ENCODE measurements at regions not wholly inside any gene's neighbourhood (a gene's known extent, or its start where the extent isn't known, plus 50 kb on each side); places are given as distances from the start of the nearest gene placed in this dataset.

DNA sequence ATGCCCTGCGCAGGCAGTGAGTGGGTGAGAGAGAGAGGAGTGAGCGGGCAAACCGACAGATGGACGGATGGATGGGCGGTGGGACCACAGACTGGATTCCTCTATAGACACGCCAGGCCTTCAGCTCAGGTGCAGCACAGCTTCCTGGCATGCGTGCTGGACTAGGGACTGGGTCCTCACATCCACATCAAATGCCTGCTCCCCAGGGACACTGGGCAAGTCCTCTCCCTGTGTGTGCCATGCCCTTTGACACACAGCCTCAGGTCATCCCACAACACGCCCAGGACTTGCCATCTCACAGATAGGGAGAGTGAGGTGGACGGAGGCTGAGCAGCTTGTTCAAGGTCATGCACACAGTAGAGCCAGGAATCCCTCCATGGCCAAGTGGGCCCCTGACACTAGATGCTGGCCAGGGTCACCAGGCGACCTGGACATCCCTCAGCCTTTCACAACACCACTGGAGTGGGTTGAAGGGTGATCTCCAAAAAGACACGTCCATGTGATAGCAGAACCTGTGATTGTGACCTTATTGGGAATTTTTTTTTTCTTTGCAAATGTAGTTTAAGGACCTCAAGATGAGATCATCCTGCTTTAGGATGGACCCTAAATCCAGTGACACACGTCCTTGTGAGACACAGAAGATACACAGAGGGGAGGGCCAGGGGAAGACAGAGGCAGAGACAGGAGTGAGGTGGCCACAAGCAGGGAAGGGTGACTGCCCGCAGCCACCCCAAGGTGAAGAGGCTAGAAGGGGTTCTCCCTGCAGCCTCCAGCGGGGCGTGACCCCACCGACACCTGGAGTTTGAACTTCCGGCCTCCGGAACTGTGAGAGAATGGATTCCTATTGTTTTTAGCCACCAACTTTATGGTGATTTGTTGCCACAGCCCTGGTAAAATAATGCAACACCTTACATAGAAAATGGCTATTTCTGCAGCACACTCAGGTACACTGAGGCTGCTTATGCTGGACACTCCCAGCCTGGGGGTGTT is 155.0 kb upstream of the CHST15 start:
- no peak overlapping the region for H3K9ac ChIP-seq (ENCODE audit: extremely low read depth, insufficient read length, low read length)
- no peaks in the 10 kb centered on the region for H3K27me3 ChIP-seq (ENCODE audit: insufficient read depth, low read length)
- no peaks in the 10 kb centered on the region for H4K20me1 ChIP-seq (ENCODE audit: control insufficient read depth, insufficient read depth, insufficient read length)
- H2BK5ac ChIP-seq (ENCODE audit: insufficient read length, low read length), result no peak overlapping the region
- no peak overlapping the region for H2BK20ac ChIP-seq (ENCODE audit: low read depth, low read length, poor library complexity, severe bottlenecking)
- no peak for DNase-seq
- H3K4me1 ChIP-seq (ENCODE audit: insufficient read depth, low read length), result no peaks in the 10 kb centered on the region
- no peak overlapping the region for H2BK120ac ChIP-seq (ENCODE audit: low read depth, low read length, poor library complexity, severe bottlenecking)
- Mint-ChIP-seq H3K9me3 (no peaks in the 10 kb centered on the region), H3K36me3 (ENCODE audit: insufficient read depth in 1 of 3, low read depth in 3 of 3) (no peaks in the 10 kb centered on the region), H3K4me1 (peaks cover 2 to 7% of the 10 kb centered on the region in 2 experiments; a peak in 1 of 4 replicates), H3K27ac (peak overlapping the region in 1 of 3 experiments; percentile 53; a peak in 1 of 7 replicates), H3K4me3 (no peak overlapping the region), H3K27me3 (ENCODE audit: low read depth) (peaks cover 8% of the 10 kb centered on the region)
- no peak overlapping the region for H3K4me2 ChIP-seq (ENCODE audit: insufficient read depth, insufficient read length, low read length)
- H2BK15ac ChIP-seq (ENCODE audit: low read depth, low read length), result no peak overlapping the region
- H3K27ac ChIP-seq (ENCODE audit: insufficient read length, low read depth, low read length), result no peak overlapping the region
- TF ChIP-seq, protein P1, sequence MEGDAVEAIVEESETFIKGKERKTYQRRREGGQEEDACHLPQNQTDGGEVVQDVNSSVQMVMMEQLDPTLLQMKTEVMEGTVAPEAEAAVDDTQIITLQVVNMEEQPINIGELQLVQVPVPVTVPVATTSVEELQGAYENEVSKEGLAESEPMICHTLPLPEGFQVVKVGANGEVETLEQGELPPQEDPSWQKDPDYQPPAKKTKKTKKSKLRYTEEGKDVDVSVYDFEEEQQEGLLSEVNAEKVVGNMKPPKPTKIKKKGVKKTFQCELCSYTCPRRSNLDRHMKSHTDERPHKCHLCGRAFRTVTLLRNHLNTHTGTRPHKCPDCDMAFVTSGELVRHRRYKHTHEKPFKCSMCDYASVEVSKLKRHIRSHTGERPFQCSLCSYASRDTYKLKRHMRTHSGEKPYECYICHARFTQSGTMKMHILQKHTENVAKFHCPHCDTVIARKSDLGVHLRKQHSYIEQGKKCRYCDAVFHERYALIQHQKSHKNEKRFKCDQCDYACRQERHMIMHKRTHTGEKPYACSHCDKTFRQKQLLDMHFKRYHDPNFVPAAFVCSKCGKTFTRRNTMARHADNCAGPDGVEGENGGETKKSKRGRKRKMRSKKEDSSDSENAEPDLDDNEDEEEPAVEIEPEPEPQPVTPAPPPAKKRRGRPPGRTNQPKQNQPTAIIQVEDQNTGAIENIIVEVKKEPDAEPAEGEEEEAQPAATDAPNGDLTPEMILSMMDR (conservative IDR thresholded peaks at IDR 0.05), result no peak
- no peak overlapping the region for H3K18ac ChIP-seq (ENCODE audit: insufficient read length, low read depth, low read length)
- no peaks in the 10 kb centered on the region for H3K9me3 ChIP-seq (ENCODE audit: control insufficient read depth, low read depth, low read length)
- H4K91ac ChIP-seq (ENCODE audit: insufficient read length, low read depth, low read length), result no peak overlapping the region
- H3K79me2 ChIP-seq (ENCODE audit: insufficient read depth, low read length), result no peaks in the 10 kb centered on the region; the same call in 1 of the 2 replicates
- H2AFZ ChIP-seq (ENCODE audit: low read length), result no peak overlapping the region
- H3T11ph ChIP-seq (ENCODE audit: low read length), result no peak overlapping the region
- H2BK12ac ChIP-seq (ENCODE audit: insufficient read length, low read depth, low read length), result no peak overlapping the region
- no peak overlapping the region for H2AK5ac ChIP-seq (ENCODE audit: insufficient read length, low read length)
- H3K23ac ChIP-seq (ENCODE audit: insufficient read length, low read depth, low read length), result no peak overlapping the region
- H3K4ac ChIP-seq (ENCODE audit: low read depth, low read length), result no peak overlapping the region
- H3K56ac ChIP-seq (ENCODE audit: insufficient read length, low read depth, low read length), result no peak overlapping the region
- WGBS (ENCODE audit: extremely low coverage, insufficient read length, low lambda C conversion rate), result no CpG with 5 or more reads among the region's 18 CpGs
- no peak overlapping the region for H4K8ac ChIP-seq (replicated peaks; ENCODE audit: insufficient read length, low read depth, low read length)
- no peaks in the 10 kb centered on the region for H3K79me1 ChIP-seq (ENCODE audit: insufficient read depth, low read depth, low read length, poor library complexity, severe bottlenecking)
- no peaks in the 10 kb centered on the region for H3K23me2 ChIP-seq (ENCODE audit: insufficient read length, low read depth, low read length, poor library complexity, severe bottlenecking)
- H3K14ac ChIP-seq (ENCODE audit: insufficient read depth, low read length), result no peak overlapping the region
- no peak overlapping the region for H4K5ac ChIP-seq (ENCODE audit: insufficient read length, low read depth, low read length)
